Peyer's patch (tissue), 4 donors: ENCODE measurements at regions not wholly inside any gene's neighbourhood (a gene's known extent, or its start where the extent isn't known, plus 50 kb on each side); places are given as distances from the start of the nearest gene placed in this dataset.

Source experiments
- CTCF ChIP-seq, 6 experiments: fragments of 450-650 bp in 4 of 6; fragments of 200-600 bp in 2 of 6; sonication (generic) in 1 of 6; IDR thresholded peaks; one replicate each; pipeline ENCODE4 v1.5.1; 2017 to 2019; ENCODE audit warnings: antibody characterized with exemption in 6 of 6, mild to moderate bottlenecking in 3 of 6, moderate library complexity in 1 of 6
- POLR2A ChIP-seq, 2 donors: fragments of 450-650 bp; IDR thresholded peaks; one replicate each; pipeline ENCODE4 v1.5.1; 2017; ENCODE audit warnings: antibody characterized with exemption in 2 of 2, mild to moderate bottlenecking in 2 of 2, moderate library complexity in 2 of 2

GRCh38 chr2:16067444-16067843 lies 127.1 kb downstream of the MYCN start:
- TF ChIP-seq CTCF (IDR thresholded peaks at IDR 0.05) (no peak), POLR2A (IDR thresholded peaks at IDR 0.05) (no peak)
